ENCODE measurements at regions not wholly inside any gene's neighbourhood (a gene's known extent, or its start where the extent isn't known, plus 50 kb on each side); places are given as distances from the start of the nearest gene placed in this dataset.

- TF ChIP-seq CTCF (IDR thresholded peaks at IDR 0.05; ENCODE audit: poor library complexity) (no peak), EZH2phosphoT487 (IDR thresholded peaks at IDR 0.05; ENCODE audit: low read depth, severe bottlenecking, unreplicated experiment) (no peak), EZH2 (IDR thresholded peaks at IDR 0.05; ENCODE audit: borderline replicate concordance) (no peak)
Observed at GRCh38 chr12:24615967-24616411, 332.9 kb downstream of the BCAT1 start.
